AG04449 (cell line): ENCODE measurements at regions not wholly inside any gene's neighbourhood (a gene's known extent, or its start where the extent isn't known, plus 50 kb on each side); places are given as distances from the start of the nearest gene placed in this dataset.
A peak's percentile ranks its signal among the peaks of the same experiment; 100 is the strongest.

Experiments used
- CTCF ChIA-PET: fragments of 350-600 bp; formaldehyde crosslinking; extraction: SDS; loops from one replicate; lab custom pipeline; 2021; ENCODE audit warnings: antibody characterized with exemption; lab: Yijun Ruan, JAX
- POLR2A ChIA-PET: fragments of 400-600, 350-600 bp; formaldehyde crosslinking; extraction: SDS; loops from one replicate; lab custom pipeline; 2020; ENCODE audit warnings: antibody characterized with exemption, inconsistent platforms; lab: Yijun Ruan, JAX
- DNase-seq: peaks from one replicate; pipeline ENCODE4 v3.0.0-alpha.2; 2010; ENCODE audit warnings: low read depth, low spot score
- H3K4me3 ChIP-seq: 2 replicates; pipeline ENCODE4 v1.5.1; 2011; ENCODE audit warnings: low read depth, mild to moderate bottlenecking, control low read depth, low read length
- TF ChIP-seq, protein P1 (sequence below): IDR thresholded peaks from one replicate; pipeline ENCODE4 v1.5.1; 2011; ENCODE audit warnings: mild to moderate bottlenecking, moderate library complexity, low read length, control low read depth, inconsistent platforms; ENCODE audit not compliant: insufficient read depth; ENCODE audit errors: missing control alignments

- TF ChIP-seq, protein P1, sequence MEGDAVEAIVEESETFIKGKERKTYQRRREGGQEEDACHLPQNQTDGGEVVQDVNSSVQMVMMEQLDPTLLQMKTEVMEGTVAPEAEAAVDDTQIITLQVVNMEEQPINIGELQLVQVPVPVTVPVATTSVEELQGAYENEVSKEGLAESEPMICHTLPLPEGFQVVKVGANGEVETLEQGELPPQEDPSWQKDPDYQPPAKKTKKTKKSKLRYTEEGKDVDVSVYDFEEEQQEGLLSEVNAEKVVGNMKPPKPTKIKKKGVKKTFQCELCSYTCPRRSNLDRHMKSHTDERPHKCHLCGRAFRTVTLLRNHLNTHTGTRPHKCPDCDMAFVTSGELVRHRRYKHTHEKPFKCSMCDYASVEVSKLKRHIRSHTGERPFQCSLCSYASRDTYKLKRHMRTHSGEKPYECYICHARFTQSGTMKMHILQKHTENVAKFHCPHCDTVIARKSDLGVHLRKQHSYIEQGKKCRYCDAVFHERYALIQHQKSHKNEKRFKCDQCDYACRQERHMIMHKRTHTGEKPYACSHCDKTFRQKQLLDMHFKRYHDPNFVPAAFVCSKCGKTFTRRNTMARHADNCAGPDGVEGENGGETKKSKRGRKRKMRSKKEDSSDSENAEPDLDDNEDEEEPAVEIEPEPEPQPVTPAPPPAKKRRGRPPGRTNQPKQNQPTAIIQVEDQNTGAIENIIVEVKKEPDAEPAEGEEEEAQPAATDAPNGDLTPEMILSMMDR: no peak
- POLR2A ChIA-PET: interaction anchor here (1.3 kb wide), 4 partner anchors 108 to 514 kb away, joined by 3 to 16 read pairs (median 12); partner anchors contain the start of gene ATF7IP
- H3K4me3 ChIP-seq: no peak overlapping the region
- DNase-seq: no peak
- CTCF ChIA-PET: interaction anchor here (0.9 to 3.0 kb wide), 6 partner anchors 20 to 164 kb away, joined by 3 to 15 read pairs (median 4); partner anchors contain the start of gene ATF7IP
These were observed 108.2 kb upstream of the ATF7IP start for GRCh38 chr12:14257303-14257733.

- H3K4me3 ChIP-seq: no peak overlapping the region
- TF ChIP-seq, protein P1: no peak
- CTCF ChIA-PET: interaction anchor here (0.9 to 3.0 kb wide), 7 partner anchors 20 to 512 kb away, joined by 3 to 15 read pairs (median 4); partner anchors contain the start of gene ATF7IP
These were observed 107.5 kb upstream of the ATF7IP start for GRCh38 chr12:14257734-14258574.

GRCh38 chr12:14258575-14258940 lies 106.9 kb upstream of the ATF7IP start:
- ChIA-PET POLR2A (interaction anchor here (1.3 kb wide), 1 partner anchor 107 kb away, joined by 16 read pairs; the partner anchor contains the start of gene ATF7IP), CTCF (interaction anchor here (1.4 to 3.0 kb wide), 4 partner anchors 21 to 511 kb away, joined by 3 to 15 read pairs (median 7); partner anchors contain the start of gene ATF7IP)
- TF ChIP-seq, protein P1: no peak
- no peak for DNase-seq
- H3K4me3 ChIP-seq: no peak overlapping the region

More at GRCh38 chr12:14257734-14258574, 107.5 kb upstream of the ATF7IP start:
- DNase-seq: peak; percentile 99
- POLR2A ChIA-PET: interaction anchor here (1.3 kb wide), 4 partner anchors 108 to 513 kb away, joined by 3 to 16 read pairs (median 12); partner anchors contain the start of gene ATF7IP

- no peak for DNase-seq
- ChIA-PET CTCF (interaction anchor here (3.0 kb wide), 1 partner anchor 22 kb away, joined by 10 read pairs; no protein-coding TSS in a partner anchor), POLR2A (interaction anchor here (0.6 kb wide), 1 partner anchor 254 kb away, joined by 4 read pairs; no protein-coding TSS in a partner anchor)
- H3K4me3 ChIP-seq: no peak overlapping the region
- TF ChIP-seq, protein P1: no peak
These were observed 105.9 kb upstream of the ATF7IP start for GRCh38 chr12:14259481-14260010.

DNA sequence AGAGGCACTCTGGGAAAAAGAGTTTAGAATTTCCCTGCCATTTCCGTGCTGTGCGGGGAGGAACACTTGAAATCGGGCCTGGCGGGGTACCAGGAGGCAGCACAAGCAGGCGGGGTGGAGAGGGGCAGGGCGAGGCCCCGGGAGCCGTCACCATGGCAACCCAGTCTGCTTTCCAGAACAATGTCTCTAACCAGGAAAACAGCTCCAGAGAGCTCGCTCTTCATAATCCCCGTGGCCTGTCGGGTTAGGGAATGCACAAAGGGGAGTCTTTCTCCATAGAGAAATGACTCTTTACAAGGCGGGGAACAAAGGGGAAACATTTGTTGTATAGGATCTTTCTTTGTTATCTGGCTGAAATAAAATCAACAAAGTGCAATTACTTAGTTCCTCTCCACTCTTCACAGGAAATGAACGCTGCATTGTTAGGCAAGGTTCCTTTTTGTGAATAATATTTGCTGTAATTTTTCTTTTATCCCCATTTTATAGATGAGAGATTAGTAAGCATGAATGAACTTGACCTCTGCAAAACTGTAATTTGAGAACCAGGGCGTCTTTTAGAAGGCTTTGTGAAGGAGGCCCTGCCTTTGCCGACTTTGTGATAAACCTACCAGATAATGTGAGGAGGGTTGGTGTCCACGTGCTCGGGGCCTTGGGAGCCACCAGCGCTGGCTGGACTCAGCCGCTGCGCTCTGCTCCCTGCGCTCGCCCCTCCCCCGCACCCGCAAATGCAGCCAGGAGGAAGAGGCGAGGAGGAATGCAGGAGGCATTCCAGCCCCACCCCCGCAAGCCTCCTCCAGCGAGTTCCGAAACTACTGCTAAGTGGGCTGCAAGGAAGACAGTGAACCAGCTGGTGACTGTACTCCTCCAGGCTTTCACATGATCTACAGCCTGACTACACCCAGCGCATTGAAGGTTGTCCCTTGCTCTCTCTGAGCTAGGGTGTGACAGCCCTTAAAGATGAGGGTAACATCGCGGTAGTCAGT lies 105.2 kb upstream of the ATF7IP start:
- CTCF ChIA-PET: interaction anchor here (3.0 kb wide), 1 partner anchor 23 kb away, joined by 10 read pairs; no protein-coding TSS in a partner anchor
- peak; percentile 78 for DNase-seq
- H3K4me3 ChIP-seq: peak overlapping the region; percentile 10; the same call in 1 of the 2 replicates
- TF ChIP-seq, protein P1: no peak
- POLR2A ChIA-PET: interaction anchor here (0.6 to 1.0 kb wide), 3 partner anchors 158 to 509 kb away, joined by 3 read pairs; no protein-coding TSS in a partner anchor
